GM18951 (cell line): ENCODE measurements at regions not wholly inside any gene's neighbourhood (a gene's known extent, or its start where the extent isn't known, plus 50 kb on each side); places are given as distances from the start of the nearest gene placed in this dataset.
"Not testable (repeated sequence)": the region's sequence is repeated elsewhere in the genome, so short reads cannot be mapped to it uniquely, and the experiment has no call there.

Source experiments
- POLR2A ChIP-seq: IDR thresholded peaks from 4 replicates; pipeline ENCODE4 v1.6.1; 2011; ENCODE audit warnings: mild to moderate bottlenecking; ENCODE audit not compliant: insufficient read length, insufficient read depth; ENCODE audit errors: extremely low read depth
- in situ Hi-C: fragments of 300-500 bp; cut with MboI; formaldehyde crosslinking; loops from one replicate; pipeline ENCODE4 v1.12.0; 2022; ENCODE audit warnings: low sequenced_read_pairs, mixed read lengths, inconsistent platforms; ENCODE audit not compliant: unreplicated experiment

DNA sequence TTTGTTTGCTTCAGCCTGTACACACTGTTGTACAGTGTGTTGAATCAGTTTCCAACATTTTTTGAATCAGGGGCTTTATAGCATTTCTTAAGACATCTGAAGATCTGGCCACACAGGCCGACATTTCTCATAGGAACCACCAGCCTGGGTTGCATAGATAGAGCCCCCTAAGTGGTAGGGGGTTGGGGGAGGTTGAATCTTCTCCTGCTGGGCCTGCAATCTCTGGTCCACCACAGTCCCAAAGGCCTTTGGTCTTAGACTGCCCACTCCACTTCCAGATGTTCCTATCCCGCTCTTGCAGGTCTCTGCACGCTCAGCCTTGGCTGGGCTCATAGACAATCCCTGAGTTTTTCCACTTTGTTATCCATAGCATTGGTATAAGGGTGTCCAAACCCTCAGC is 75.4 kb upstream of the HABP2 start:
- no peak for TF ChIP-seq POLR2A
- in situ Hi-C loops = no loop called here

DNA sequence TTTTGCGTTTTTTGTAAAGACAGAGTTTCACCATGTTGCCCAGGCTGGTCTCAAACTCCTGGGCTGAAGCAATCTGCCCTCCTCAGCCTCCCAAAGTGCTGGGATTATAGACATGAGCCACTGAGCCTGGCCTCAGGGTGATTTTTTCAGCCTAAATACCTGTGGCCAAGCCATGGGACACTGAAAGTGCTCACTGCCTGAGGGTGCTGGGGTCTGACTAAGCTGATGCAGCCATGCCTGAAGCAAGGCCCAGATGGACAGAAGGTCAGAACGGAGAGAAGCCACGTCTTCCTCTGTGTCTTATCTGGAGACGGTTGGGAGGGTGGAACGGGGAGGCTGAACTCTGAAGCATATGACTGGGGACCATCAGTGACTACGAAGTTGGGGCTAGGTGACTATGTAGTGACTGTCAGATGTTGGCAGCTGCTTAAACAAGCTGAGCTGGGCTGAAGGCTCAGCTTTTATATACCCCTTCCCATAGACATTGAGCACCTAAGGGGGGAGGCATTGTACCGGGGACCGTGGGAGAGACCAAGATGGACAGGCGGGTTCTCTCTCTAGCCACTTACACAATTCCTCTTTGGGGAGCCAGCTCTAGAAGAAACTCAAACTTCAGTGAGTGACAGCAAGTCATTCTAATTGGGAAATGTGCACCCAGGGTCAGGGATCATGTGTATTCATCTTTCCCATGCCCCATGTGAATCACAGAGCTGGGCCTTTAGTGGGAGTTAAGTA is 73.3 kb upstream of the HABP2 start:
- in situ Hi-C loops = no loop called here
- no peak for TF ChIP-seq POLR2A

DNA sequence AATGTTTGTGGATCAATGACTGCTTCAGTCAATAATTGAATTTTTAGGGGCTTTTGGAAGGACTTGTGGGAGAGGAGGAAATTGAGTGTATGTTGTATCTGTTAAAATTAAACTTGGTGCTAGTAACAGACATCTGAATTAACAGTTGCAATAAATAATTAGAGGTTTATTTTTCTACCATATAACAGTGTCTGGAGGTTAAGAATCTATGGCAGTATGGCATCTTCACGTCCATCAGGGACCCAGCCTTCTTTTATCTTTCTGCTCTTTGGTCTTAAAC is 72.8 kb upstream of the HABP2 start:
- in situ Hi-C loops = no loop called here
- no peak for TF ChIP-seq POLR2A

DNA sequence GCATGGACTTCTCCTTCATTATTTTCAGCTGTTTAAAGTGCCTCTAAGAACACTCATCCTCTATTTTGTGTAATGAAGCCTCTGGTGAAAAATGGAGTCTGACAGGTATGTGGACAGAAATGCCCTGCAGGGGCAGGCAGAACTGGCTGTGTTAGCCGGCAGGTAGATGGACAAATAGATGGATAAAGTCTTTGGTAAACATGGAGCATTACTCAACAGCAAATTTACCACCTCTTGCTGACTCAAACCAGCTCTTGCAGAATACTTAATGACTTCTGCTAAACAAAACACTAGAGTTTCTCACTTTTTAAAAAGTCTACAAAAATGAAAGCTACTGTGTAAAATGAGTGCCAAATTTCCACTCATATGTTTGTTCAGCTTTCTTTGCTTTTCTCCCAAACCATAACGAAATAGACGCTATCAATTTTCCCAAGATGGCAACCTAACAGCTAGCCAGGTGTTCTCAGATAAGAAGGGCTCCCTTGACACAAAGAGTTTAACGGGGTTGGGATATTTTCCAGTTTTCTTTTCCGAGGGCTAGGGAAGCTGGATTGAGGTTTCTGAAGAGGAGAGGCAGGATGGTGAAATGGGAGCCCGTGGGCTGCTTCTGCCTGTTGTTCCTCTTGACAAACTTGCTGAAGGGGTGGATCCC is 71.9 kb upstream of the HABP2 start:
- in situ Hi-C loops = no loop called here
- no peak for TF ChIP-seq POLR2A

DNA sequence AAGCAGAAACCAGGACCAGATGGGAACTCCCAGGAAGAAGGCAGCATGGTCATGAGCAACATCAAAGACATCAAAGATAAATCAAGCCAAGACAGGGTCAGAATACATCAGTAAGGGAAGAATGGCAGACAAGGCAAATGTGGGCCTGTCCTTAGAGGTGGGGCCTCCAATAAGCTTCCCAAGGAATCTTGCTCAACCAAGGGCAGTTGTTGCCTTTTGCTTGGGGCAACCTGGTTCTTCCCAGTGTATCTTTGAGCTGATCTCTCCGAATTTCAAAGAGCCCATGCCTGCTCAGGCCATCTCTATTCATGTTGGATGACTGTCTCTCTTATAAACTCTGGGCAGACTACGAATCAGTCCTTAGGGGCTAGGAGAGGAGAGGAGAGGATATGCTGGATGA is 68.4 kb upstream of the HABP2 start:
- in situ Hi-C loops = no loop called here
- no peak for TF ChIP-seq POLR2A

DNA sequence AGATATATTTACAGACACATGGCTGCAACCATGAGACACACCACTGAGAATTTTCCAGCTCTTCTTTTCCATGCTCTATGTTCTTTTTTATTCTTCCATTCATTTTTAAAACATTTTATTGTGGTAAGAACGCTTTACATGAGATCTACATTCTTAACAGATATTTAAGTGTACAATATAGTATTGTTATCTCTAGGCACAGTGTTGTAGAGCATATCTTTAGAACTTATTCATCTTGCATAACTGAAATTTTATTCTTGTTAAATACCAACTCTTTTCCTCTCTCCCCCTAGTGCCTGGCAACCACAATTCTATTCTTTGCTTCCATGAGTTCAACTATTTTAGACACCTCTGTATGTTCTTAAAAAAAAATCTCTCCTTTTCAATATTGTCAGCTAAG is 67.1 kb upstream of the HABP2 start:
- no peak for TF ChIP-seq POLR2A
- in situ Hi-C loops = no loop called here

DNA sequence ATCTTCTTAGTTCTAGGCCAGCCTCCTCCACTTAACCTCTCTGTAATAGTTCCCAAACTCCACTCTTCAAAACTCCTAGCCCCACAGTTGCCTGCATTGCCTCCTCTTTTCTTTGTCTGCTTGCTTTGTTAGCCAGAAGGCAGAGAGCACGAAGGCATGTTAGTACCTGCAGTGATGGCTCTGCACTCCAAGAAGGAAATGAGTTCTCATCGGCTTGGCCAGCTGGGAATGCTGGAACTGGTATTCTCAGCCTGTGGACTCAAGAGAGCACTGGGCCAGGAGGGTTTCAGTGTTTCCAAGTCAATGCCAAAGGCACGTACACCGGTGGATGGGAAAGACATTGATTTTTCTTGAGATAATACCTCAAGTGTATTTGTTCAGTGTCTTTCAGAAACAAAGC is 66.3 kb upstream of the HABP2 start:
- TF ChIP-seq POLR2A = no peak
- in situ Hi-C loops = no loop called here

DNA sequence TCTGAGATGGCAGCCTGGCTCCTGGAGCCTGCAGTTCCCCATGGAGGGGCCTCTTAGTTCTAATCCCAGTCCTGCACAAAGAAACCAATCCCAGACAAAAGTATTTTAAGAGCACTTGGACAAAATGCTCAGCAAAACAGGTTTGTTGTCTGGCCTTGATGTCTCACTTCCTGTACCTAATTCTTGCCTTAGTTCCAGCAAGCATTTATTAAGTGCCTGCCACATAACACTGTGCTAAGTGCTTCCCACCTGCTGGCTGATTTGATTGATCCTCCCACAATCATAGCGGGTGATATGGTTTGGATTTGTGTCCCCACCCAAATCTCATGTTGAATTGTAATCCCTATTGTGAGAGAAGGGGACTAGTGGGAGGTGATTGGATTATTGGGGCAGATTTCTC is 65.7 kb upstream of the HABP2 start:
- in situ Hi-C loops = no loop called here
- no peak for TF ChIP-seq POLR2A

DNA sequence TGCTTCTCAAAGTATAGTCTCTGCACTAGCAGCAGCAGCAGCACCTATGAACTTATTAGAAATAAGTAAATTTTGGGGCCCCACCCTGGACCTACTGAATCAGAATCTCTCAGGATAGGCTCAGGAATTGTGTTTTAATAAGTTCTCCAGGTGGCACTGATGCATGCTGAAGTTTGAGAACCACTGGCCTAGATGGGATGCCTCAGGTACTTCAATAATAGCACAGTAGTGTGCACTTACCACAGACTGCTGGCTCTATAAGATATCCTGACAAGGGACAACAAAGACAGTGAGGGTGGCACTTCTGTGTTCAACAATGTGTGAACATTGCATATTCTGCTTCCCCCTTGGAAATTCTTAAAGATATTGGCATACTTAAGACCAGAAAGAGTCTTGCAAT is 64.7 kb upstream of the HABP2 start:
- no peak for TF ChIP-seq POLR2A
- in situ Hi-C loops = no loop called here

DNA sequence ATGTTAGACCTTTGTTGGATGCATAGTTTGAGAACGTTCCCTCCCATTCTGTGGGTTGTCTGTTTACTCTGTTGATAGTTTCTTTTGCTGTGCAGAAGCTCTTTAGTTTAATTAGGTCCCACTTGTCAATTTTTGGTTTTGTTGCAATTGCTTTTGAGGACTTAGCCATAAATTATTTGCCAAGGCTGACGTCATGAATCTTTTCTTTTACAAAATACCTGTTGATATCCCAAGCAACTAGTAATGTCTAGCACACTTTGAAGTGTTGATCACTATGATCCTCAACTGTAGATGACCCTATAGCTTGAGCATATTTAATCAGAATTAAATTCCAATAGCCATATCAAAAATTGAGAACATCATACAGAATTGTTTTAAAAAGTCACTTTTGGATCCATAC is 63.3 kb upstream of the HABP2 start:
- in situ Hi-C loops = not testable (repeated sequence)

DNA sequence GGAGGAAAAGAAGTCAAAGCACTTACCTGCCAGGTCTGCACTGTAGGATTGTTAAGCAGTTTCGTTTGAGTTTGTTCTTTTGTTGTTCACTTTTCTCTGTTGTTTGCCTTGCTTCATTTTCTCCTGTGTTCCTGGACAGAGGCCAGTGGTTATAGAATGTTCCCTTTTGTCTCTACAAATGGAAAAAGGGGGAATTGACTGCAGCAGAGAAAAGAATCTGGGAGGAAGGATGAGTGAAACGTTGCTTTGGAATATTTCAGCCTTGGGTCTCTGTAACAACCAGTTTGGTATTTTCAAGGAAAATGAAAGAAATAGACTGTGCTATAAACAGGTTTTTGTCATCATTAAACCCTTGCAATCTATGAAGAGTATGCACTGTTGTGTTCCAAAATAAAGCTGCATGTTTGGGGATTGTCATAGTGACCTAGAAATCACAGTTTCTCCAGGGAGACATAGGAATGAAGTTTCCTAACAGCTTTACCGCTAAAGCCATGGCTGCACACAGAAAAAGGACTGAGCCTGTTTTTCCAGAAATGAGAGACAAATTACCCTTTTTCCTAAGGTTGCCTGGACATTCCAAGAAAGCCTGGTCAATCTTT is 60.8 kb upstream of the HABP2 start:
- TF ChIP-seq POLR2A = no peak
- in situ Hi-C loops = no loop called here

DNA sequence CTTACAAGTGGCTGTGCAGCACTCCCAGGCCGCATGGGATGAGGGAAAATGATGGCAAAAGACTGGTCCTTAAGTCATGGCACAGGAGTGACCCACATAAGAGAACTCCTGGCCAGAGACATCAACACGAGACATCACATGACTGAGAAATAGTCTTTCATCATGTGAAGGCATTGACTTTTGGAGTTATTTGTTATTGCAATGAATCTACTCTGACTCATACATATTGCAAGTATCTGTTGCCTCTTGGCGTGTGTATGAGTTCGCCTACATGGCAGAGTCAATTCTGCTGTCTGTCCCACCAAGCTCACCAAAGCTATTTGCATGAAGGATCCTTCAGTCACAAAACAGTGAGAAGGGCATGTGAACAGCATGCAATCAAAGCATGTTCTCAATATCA is 59.7 kb upstream of the HABP2 start:
- no peak for TF ChIP-seq POLR2A
- in situ Hi-C loops = no loop called here

DNA sequence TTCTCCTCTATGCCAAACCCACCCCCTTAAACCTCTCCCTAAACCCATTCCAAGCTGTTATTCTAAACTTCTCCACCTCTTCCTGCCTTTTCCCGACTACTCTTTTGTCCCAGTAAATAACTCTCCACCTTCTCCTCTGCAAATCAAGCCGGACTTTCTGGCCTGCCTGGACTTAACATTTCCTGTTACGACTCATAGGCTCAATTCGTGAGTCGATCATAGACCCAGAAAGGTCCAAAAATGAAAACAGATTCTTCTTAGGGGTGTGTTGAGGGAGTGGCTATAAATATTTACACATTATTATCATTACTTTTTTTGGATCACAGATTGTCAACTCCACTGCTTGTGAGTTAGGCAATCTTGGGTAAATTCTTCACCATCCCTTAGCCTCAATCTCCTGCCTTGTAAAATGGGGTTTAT is 59.0 kb upstream of the HABP2 start:
- no peak for TF ChIP-seq POLR2A
- in situ Hi-C loops = no loop called here

DNA sequence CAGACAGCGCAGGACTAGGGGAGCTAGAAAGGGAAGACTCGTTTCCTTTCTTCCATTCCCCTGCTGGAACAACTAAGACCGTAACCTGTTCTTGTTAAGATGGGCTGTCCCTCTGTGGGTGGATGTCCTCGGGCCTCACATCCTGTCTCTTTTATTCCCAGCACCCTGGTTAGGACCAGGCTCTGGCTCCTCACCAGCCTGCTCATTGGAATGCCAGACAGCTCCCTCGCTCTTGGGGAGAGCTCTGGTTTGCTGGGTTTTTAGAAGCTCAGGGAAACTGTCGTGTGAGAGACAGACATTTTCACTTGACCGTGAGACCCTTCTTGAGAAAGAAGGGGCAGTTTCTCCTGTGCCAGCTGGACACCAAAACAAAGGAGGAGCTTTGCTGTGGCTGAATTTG is 58.1 kb upstream of the HABP2 start:
- no peak for TF ChIP-seq POLR2A
- in situ Hi-C loops = no loop called here
